OCI-LY3 (cell line): ENCODE measurements at regions not wholly inside any gene's neighbourhood (a gene's known extent, or its start where the extent isn't known, plus 50 kb on each side); places are given as distances from the start of the nearest gene placed in this dataset.

ENCODE experiments used
- H2AFZ ChIP-seq: fragments of 200-600, 300-600 bp; shearing (Covaris generic); 2 replicates; pipeline ENCODE4 v1.6.0; 2014; ENCODE audit warnings: antibody characterized with exemption, low read depth, low read length
- H3K27ac ChIP-seq: fragments of 200-600, 300-600 bp; sonication (generic); 2 replicates; pipeline ENCODE4 v1.5.1; 2014; ENCODE audit warnings: mild to moderate bottlenecking, low read length, moderate library complexity, mixed read lengths
- H3K27me3 ChIP-seq: fragments of 200-600, 300-600 bp; sonication (generic); 2 replicates; pipeline ENCODE4 v1.6.1; 2014; ENCODE audit warnings: low read depth, low read length, mixed read lengths
- H3K36me3 ChIP-seq: fragments of 200-600, 300-600 bp; sonication (generic); replicated peaks from 2 replicates; pipeline ENCODE3; 2014; ENCODE audit warnings: low read depth, low read length, mixed read lengths
- H3K4me1 ChIP-seq: fragments of 300-600, 200-600 bp; sonication (generic); 2 replicates; pipeline ENCODE4 v1.6.1; 2014; ENCODE audit warnings: low read length, mixed read lengths
- H3K4me2 ChIP-seq: fragments of 200-600, 300-600 bp; sonication (generic); 2 replicates; pipeline ENCODE4 v1.6.1; 2014; ENCODE audit warnings: low read length, mixed read lengths
- H3K4me3 ChIP-seq: fragments of 300-600, 200-600 bp; sonication (generic); 2 replicates; pipeline ENCODE4 v1.5.1; 2014; ENCODE audit warnings: antibody characterized with exemption, mild to moderate bottlenecking, low read length, moderate library complexity
- H3K79me2 ChIP-seq: fragments of 300-600, 200-600 bp; shearing (Covaris generic); 2 replicates; pipeline ENCODE4 v1.6.1; 2014; ENCODE audit warnings: mild to moderate bottlenecking, low read length, mixed read lengths
- H3K9ac ChIP-seq: fragments of 300-600, 200-600 bp; shearing (Covaris generic); 2 replicates; pipeline ENCODE4 v1.6.0; 2014; ENCODE audit warnings: mild to moderate bottlenecking, low read length, moderate library complexity
- H3K9me3 ChIP-seq: fragments of 200-600, 300-600 bp; shearing (Covaris generic); 2 replicates; pipeline ENCODE4 v1.6.1; 2014; ENCODE audit warnings: low read length, mixed read lengths; ENCODE audit not compliant: insufficient read depth
- H4K20me1 ChIP-seq: fragments of 200-600, 300-600 bp; sonication (generic); 2 replicates; pipeline ENCODE4 v1.6.1; 2016; ENCODE audit warnings: low read length, mixed read lengths; ENCODE audit not compliant: insufficient read depth
- EZH2phosphoT487 ChIP-seq: fragments of 200-600 bp; shearing (Covaris generic); IDR thresholded peaks from 2 replicates; pipeline ENCODE4 v1.6.1; 2018; ENCODE audit warnings: antibody characterized with exemption, mixed run types, low read depth
- TF ChIP-seq, protein P1 (sequence below): fragments of 200-600, 300-600 bp; sonication (generic); IDR thresholded peaks from 2 replicates; pipeline ENCODE4 v1.5.1; 2014; ENCODE audit warnings: antibody characterized with exemption, low read length, low read depth

DNA sequence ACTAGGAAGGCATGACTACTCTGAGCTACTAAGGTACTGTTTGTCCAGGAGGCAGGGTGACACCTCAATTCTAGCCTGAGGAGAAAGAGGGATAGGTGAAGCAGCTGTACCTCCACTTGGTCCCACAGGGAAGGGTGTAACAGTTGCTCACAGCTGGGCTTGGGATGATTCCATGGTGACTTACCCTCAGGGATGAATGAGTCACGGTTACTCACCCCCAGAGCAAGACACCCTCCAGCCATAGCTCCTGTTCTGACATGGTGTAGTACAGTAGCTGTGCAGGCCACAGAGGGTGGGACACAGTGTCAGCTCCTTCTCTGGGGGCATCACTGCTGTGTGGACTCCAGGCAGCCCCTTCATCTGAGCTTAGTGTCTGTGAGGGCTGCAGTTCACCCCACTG, 868.6 kb upstream of the SEMA6D start:
- Histone ChIP-seq H3K27me3 (no peaks in the 10 kb centered on the region), H3K9ac (no peak overlapping the region), H3K27ac (no peak overlapping the region), H3K79me2 (no peaks in the 10 kb centered on the region), H3K4me2 (no peak overlapping the region), H3K36me3 (no peaks in the 10 kb centered on the region), H3K9me3 (no peaks in the 10 kb centered on the region), H2AFZ (no peak overlapping the region), H3K4me1 (no peaks in the 10 kb centered on the region), H4K20me1 (no peaks in the 10 kb centered on the region), H3K4me3 (no peak overlapping the region)
- TF ChIP-seq EZH2phosphoT487, result no peak
- TF ChIP-seq, protein P1, sequence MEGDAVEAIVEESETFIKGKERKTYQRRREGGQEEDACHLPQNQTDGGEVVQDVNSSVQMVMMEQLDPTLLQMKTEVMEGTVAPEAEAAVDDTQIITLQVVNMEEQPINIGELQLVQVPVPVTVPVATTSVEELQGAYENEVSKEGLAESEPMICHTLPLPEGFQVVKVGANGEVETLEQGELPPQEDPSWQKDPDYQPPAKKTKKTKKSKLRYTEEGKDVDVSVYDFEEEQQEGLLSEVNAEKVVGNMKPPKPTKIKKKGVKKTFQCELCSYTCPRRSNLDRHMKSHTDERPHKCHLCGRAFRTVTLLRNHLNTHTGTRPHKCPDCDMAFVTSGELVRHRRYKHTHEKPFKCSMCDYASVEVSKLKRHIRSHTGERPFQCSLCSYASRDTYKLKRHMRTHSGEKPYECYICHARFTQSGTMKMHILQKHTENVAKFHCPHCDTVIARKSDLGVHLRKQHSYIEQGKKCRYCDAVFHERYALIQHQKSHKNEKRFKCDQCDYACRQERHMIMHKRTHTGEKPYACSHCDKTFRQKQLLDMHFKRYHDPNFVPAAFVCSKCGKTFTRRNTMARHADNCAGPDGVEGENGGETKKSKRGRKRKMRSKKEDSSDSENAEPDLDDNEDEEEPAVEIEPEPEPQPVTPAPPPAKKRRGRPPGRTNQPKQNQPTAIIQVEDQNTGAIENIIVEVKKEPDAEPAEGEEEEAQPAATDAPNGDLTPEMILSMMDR, result no peak

DNA sequence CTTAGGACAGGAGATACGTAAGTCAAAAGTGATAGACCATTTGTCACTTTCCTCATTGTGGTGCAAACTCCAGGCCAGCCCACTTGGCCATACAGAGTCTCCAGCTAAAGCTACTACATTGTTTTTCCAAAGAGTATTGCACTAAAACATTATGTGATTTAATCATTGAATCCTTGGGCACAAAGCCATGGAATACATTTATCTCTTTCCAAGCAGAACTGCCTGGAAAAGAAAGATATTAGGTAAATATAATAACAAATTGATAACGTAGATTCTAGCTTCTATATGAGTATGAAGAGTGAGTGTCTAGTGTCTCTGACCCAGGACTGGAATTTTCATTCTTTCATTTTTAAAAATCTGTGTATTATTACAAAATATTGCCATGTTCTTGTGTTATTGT, 863.7 kb upstream of the SEMA6D start:
- TF ChIP-seq, protein P1, result no peak
- no peak for TF ChIP-seq EZH2phosphoT487
- H3K27me3 ChIP-seq, result no peaks in the 10 kb centered on the region
- H3K9me3 ChIP-seq, result no peaks in the 10 kb centered on the region
- no peak overlapping the region for H3K4me2 ChIP-seq
- H3K9ac ChIP-seq, result no peak overlapping the region
- H3K36me3 ChIP-seq, result no peaks in the 10 kb centered on the region
- no peaks in the 10 kb centered on the region for H3K4me1 ChIP-seq
- no peak overlapping the region for H3K27ac ChIP-seq
- H3K4me3 ChIP-seq, result no peak overlapping the region
- no peaks in the 10 kb centered on the region for H3K79me2 ChIP-seq
- H2AFZ ChIP-seq, result no peak overlapping the region
- no peaks in the 10 kb centered on the region for H4K20me1 ChIP-seq

DNA sequence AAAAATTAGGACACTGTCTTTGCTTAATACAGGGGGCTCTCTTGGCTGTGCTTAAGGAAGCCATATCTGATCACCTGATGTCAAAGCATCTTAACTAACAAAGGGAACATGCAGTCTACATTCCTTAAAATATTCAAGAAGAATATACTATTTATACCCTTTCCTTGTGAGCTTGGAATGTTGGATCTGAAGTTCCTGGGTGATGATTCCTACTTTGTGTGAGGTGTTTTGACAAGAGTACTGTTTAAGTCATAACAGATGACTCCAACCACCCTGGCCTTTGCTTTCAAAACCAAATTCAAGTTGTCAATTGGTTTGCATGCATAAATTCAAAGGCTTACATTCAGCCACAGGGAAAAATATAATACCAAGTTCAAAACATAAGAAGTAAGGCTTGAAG, 862.7 kb upstream of the SEMA6D start:
- Histone ChIP-seq H3K4me3 (no peak overlapping the region), H3K27me3 (no peaks in the 10 kb centered on the region), H3K4me1 (no peaks in the 10 kb centered on the region), H3K4me2 (no peak overlapping the region), H3K27ac (no peak overlapping the region), H3K9ac (no peak overlapping the region), H4K20me1 (no peaks in the 10 kb centered on the region), H3K36me3 (no peaks in the 10 kb centered on the region), H3K79me2 (no peaks in the 10 kb centered on the region), H3K9me3 (no peaks in the 10 kb centered on the region), H2AFZ (no peak overlapping the region)
- TF ChIP-seq, protein P1, result no peak
- TF ChIP-seq EZH2phosphoT487, result no peak

DNA sequence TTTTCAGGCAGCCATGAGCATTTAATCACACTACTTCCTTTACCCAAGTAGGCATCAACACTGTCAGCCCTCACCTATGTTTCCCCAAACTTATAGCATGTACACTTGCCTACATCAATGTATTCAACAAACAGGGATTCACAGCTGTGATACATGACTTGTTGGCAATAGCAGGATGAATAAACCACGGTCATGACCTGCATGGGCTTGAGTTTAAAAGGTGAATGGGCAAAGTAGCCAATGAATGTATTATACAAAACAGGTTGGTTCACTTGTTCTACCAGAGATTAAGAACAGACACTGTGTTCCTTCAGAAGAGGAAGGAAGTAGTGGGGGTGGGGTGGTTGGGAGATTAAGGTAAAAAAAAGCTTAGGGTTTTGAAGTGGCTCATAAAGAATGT, 861.9 kb upstream of the SEMA6D start:
- no peaks in the 10 kb centered on the region for H4K20me1 ChIP-seq
- TF ChIP-seq, protein P1, result no peak
- no peak for TF ChIP-seq EZH2phosphoT487
- no peak overlapping the region for H3K4me2 ChIP-seq
- H3K9me3 ChIP-seq, result no peaks in the 10 kb centered on the region
- H3K36me3 ChIP-seq, result no peaks in the 10 kb centered on the region
- no peak overlapping the region for H3K9ac ChIP-seq
- H2AFZ ChIP-seq, result no peak overlapping the region
- no peaks in the 10 kb centered on the region for H3K4me1 ChIP-seq
- H3K27me3 ChIP-seq, result no peaks in the 10 kb centered on the region
- no peaks in the 10 kb centered on the region for H3K79me2 ChIP-seq
- no peak overlapping the region for H3K27ac ChIP-seq
- H3K4me3 ChIP-seq, result no peak overlapping the region
